HG02571 (cell line): ENCODE measurements at regions not wholly inside any gene's neighbourhood (a gene's known extent, or its start where the extent isn't known, plus 50 kb on each side); places are given as distances from the start of the nearest gene placed in this dataset.

ENCODE experiments used
- ATAC-seq: cut with Tn5 transposase; IDR thresholded peaks from one replicate; pipeline ENCODE4 v1.9.1; 2021; ENCODE audit warnings: mild to moderate bottlenecking, moderate library complexity; ENCODE audit not compliant: unreplicated experiment

GRCh38 chr2:71749671-71750101 lies 296.3 kb downstream of the DYSF start:
- no peak for ATAC-seq

GRCh38 chr2:71748227-71748626 lies 294.9 kb downstream of the DYSF start:
- ATAC-seq = no peak

- ATAC-seq = no peak
Observed at GRCh38 chr2:71747559-71747958, 294.2 kb downstream of the DYSF start.

GRCh38 chr2:71746946-71747501 lies 293.7 kb downstream of the DYSF start:
- ATAC-seq = no peak

GRCh38 chr2:71744781-71745180 lies 291.4 kb downstream of the DYSF start:
- ATAC-seq = no peak

- no peak for ATAC-seq
Observed at GRCh38 chr2:71743995-71744675, 290.8 kb downstream of the DYSF start.

- ATAC-seq = no peak
Observed at GRCh38 chr2:71742953-71743601, 289.7 kb downstream of the DYSF start.

GRCh38 chr2:71736986-71737385 lies 283.6 kb downstream of the DYSF start:
- no peak for ATAC-seq

- ATAC-seq = no peak
Observed at GRCh38 chr2:71736091-71736861, 282.9 kb downstream of the DYSF start.
